ENCODE measurements at regions not wholly inside any gene's neighbourhood (a gene's known extent, or its start where the extent isn't known, plus 50 kb on each side); places are given as distances from the start of the nearest gene placed in this dataset.
A peak's percentile ranks its signal among the peaks of the same experiment; 100 is the strongest.

GRCh38 chr1:219039682-219040154 is 134.0 kb upstream of the LYPLAL1 start:
- no peak overlapping the region for H3K4me3 ChIP-seq (ENCODE audit: control insufficient read depth, low read depth, low read length)
- no peak for DNase-seq (ENCODE audit: low read depth)
- no peak for TF ChIP-seq CTCF (conservative IDR thresholded peaks at IDR 0.05; ENCODE audit: control insufficient read depth, insufficient read depth, low read depth, low read length)

GRCh38 chr1:219040291-219040690 is 133.4 kb upstream of the LYPLAL1 start:
- TF ChIP-seq CTCF (conservative IDR thresholded peaks at IDR 0.05; ENCODE audit: control insufficient read depth, insufficient read depth, low read depth, low read length), result no peak
- no peak for DNase-seq (ENCODE audit: low read depth)
- no peak overlapping the region for H3K4me3 ChIP-seq (ENCODE audit: control insufficient read depth, low read depth, low read length)

- TF ChIP-seq CTCF (conservative IDR thresholded peaks at IDR 0.05; ENCODE audit: control insufficient read depth, insufficient read depth, low read depth, low read length), result no peak
- peak; percentile 84 for DNase-seq (ENCODE audit: low read depth)
- no peak overlapping the region for H3K4me3 ChIP-seq (ENCODE audit: control insufficient read depth, low read depth, low read length)
Observed at GRCh38 chr1:219041141-219041540, 132.5 kb upstream of the LYPLAL1 start.

- H3K4me3 ChIP-seq (ENCODE audit: control insufficient read depth, low read depth, low read length), result no peak overlapping the region
- DNase-seq (ENCODE audit: low read depth), result peak; percentile 41
- no peak for TF ChIP-seq CTCF (conservative IDR thresholded peaks at IDR 0.05; ENCODE audit: control insufficient read depth, insufficient read depth, low read depth, low read length)
Observed at GRCh38 chr1:219041818-219042217, 131.9 kb upstream of the LYPLAL1 start.

- no peak for DNase-seq (ENCODE audit: low read depth)
- H3K4me3 ChIP-seq (ENCODE audit: control insufficient read depth, low read depth, low read length), result no peak overlapping the region
- no peak for TF ChIP-seq CTCF (conservative IDR thresholded peaks at IDR 0.05; ENCODE audit: control insufficient read depth, insufficient read depth, low read depth, low read length)
Observed at GRCh38 chr1:219042769-219043168, 130.9 kb upstream of the LYPLAL1 start.

- no peak overlapping the region for H3K4me3 ChIP-seq (ENCODE audit: control insufficient read depth, low read depth, low read length)
- no peak for DNase-seq (ENCODE audit: low read depth)
- TF ChIP-seq CTCF (conservative IDR thresholded peaks at IDR 0.05; ENCODE audit: control insufficient read depth, insufficient read depth, low read depth, low read length), result no peak
Observed at GRCh38 chr1:219045246-219045645, 128.4 kb upstream of the LYPLAL1 start.

GRCh38 chr1:219049501-219049900 is 124.2 kb upstream of the LYPLAL1 start:
- DNase-seq (ENCODE audit: low read depth), result peak; percentile 3
- no peak overlapping the region for H3K4me3 ChIP-seq (ENCODE audit: control insufficient read depth, low read depth, low read length)
- TF ChIP-seq CTCF (conservative IDR thresholded peaks at IDR 0.05; ENCODE audit: control insufficient read depth, insufficient read depth, low read depth, low read length), result no peak

Data from fibroblast of mammary gland (primary cell).